H1 (cell line): ENCODE measurements at regions not wholly inside any gene's neighbourhood (a gene's known extent, or its start where the extent isn't known, plus 50 kb on each side); places are given as distances from the start of the nearest gene placed in this dataset.

Experiments used
- POU5F1 ChIP-seq: IDR thresholded peaks from 2 replicates; pipeline ENCODE4 v1.6.1; 2011; ENCODE audit warnings: low read depth, mild to moderate bottlenecking, low read length, moderate library complexity
- SIN3A ChIP-seq, 2 experiments: IDR thresholded peaks in 1 of 2; conservative IDR thresholded peaks in 1 of 2; 2 replicates each; pipeline ENCODE4 v1.6.1; 2011 to 2012; ENCODE audit warnings: low read length in 2 of 2, improper control_type of control experiment in 1 of 2, low read depth in 1 of 2, mild to moderate bottlenecking in 1 of 2

GRCh38 chr5:92977846-92978540 lies 603.0 kb downstream of the NR2F1-AS1 start (continued):
- TF ChIP-seq SIN3A (conservative IDR thresholded peaks at IDR 0.05 in 1 of 2, IDR thresholded peaks at IDR 0.05 in 1 of 2; ENCODE audit: low read depth in 1 of 2, low read length in 2 of 2) (no peak), POU5F1 (no peak)
